HUES64 (cell line): ENCODE measurements at regions not wholly inside any gene's neighbourhood (a gene's known extent, or its start where the extent isn't known, plus 50 kb on each side); places are given as distances from the start of the nearest gene placed in this dataset.

Experiments
- H3K27ac ChIP-seq: 2 replicates; pipeline ENCODE4 v1.7.0; 2013; ENCODE audit warnings: low read depth, low read length, inconsistent platforms
- H3K27me3 ChIP-seq: 2 replicates; pipeline ENCODE4 v1.6.1; 2013; ENCODE audit warnings: mild to moderate bottlenecking, low read length; ENCODE audit not compliant: insufficient read depth
- H3K36me3 ChIP-seq: 2 replicates; pipeline ENCODE4 v1.6.1; 2013; ENCODE audit warnings: mild to moderate bottlenecking, low read length; ENCODE audit not compliant: insufficient read depth
- H3K4me1 ChIP-seq: 2 replicates; pipeline ENCODE4 v1.6.1; 2013; ENCODE audit warnings: mild to moderate bottlenecking, low read length, moderate library complexity; ENCODE audit not compliant: insufficient read depth
- H3K4me3 ChIP-seq: 2 replicates; pipeline ENCODE4 v1.5.1; 2013; ENCODE audit warnings: mild to moderate bottlenecking, low read length, moderate library complexity
- H3K9ac ChIP-seq: 2 replicates; pipeline ENCODE4 v1.6.1; 2013; ENCODE audit warnings: mild to moderate bottlenecking, low read depth, low read length
- H3K9me3 ChIP-seq: 2 replicates; pipeline ENCODE4 v1.6.1; 2013; ENCODE audit warnings: low read depth, low read length; ENCODE audit not compliant: insufficient read depth
- WGBS: fragments of 150-250, 120-280 bp; methylation state at CpG from one replicate; pipeline ENCODE4 v1.1.7; 2013; ENCODE audit warnings: missing lambda C conversion rate; 5-methylcytosine and 5-hydroxymethylcytosine counted together

- no peak overlapping the region for H3K4me3 ChIP-seq
- H3K27me3 ChIP-seq = no peaks in the 10 kb centered on the region
- peaks cover 10% of the 10 kb centered on the region for H3K4me1 ChIP-seq
- H3K27ac ChIP-seq = no peak overlapping the region
- WGBS = 82% methylated on average over 4 of the region's 4 CpGs
- no peaks in the 10 kb centered on the region for H3K36me3 ChIP-seq
- H3K9me3 ChIP-seq = no peaks in the 10 kb centered on the region
- no peak overlapping the region for H3K9ac ChIP-seq
Measured at GRCh38 chr15:35834216-35834830, 288.4 kb upstream of the DPH6 start.

GRCh38 chr15:35834866-35835265, 288.9 kb upstream of the DPH6 start:
- Histone ChIP-seq H3K9ac (no peak overlapping the region), H3K27ac (no peak overlapping the region), H3K36me3 (no peaks in the 10 kb centered on the region), H3K27me3 (no peaks in the 10 kb centered on the region), H3K9me3 (no peaks in the 10 kb centered on the region), H3K4me3 (no peak overlapping the region), H3K4me1 (peaks cover 10% of the 10 kb centered on the region)
- 100% methylated on average over 1 of the region's 2 CpGs for WGBS

- Histone ChIP-seq H3K27me3 (no peaks in the 10 kb centered on the region), H3K9ac (no peak overlapping the region), H3K36me3 (no peaks in the 10 kb centered on the region), H3K4me1 (peaks cover 10% of the 10 kb centered on the region), H3K9me3 (no peaks in the 10 kb centered on the region), H3K27ac (no peak overlapping the region), H3K4me3 (no peak overlapping the region)
- 72% methylated on average over 12 of the region's 12 CpGs for WGBS
Measured at GRCh38 chr15:35838424-35839111, 292.6 kb upstream of the DPH6 start.

- Histone ChIP-seq H3K36me3 (no peaks in the 10 kb centered on the region), H3K27me3 (no peaks in the 10 kb centered on the region), H3K4me3 (no peak overlapping the region), H3K9ac (no peak overlapping the region), H3K9me3 (no peaks in the 10 kb centered on the region), H3K4me1 (peaks cover 10% of the 10 kb centered on the region), H3K27ac (no peak overlapping the region)
- WGBS = 97% methylated on average over 3 of the region's 3 CpGs
Measured at GRCh38 chr15:35842631-35843030, 296.7 kb upstream of the DPH6 start.

- no peak overlapping the region for H3K4me3 ChIP-seq
- H3K27ac ChIP-seq = no peak overlapping the region
- H3K27me3 ChIP-seq = no peaks in the 10 kb centered on the region
- no peak overlapping the region for H3K9ac ChIP-seq
- no peaks in the 10 kb centered on the region for H3K36me3 ChIP-seq
- no peaks in the 10 kb centered on the region for H3K9me3 ChIP-seq
- H3K4me1 ChIP-seq = peaks cover 7% of the 10 kb centered on the region
- WGBS = 90% methylated on average over 2 of the region's 2 CpGs
Measured at GRCh38 chr15:35843498-35843897, 297.5 kb upstream of the DPH6 start.

- Histone ChIP-seq H3K9me3 (no peaks in the 10 kb centered on the region), H3K27ac (no peak overlapping the region), H3K4me3 (no peak overlapping the region), H3K9ac (no peak overlapping the region), H3K4me1 (no peaks in the 10 kb centered on the region), H3K27me3 (no peaks in the 10 kb centered on the region), H3K36me3 (no peaks in the 10 kb centered on the region)
- 96% methylated on average over 2 of the region's 2 CpGs for WGBS
Measured at GRCh38 chr15:35850284-35850683, 304.3 kb upstream of the DPH6 start.

GRCh38 chr15:35851491-35851890, 305.5 kb upstream of the DPH6 start:
- Histone ChIP-seq H3K36me3 (no peaks in the 10 kb centered on the region), H3K27me3 (no peaks in the 10 kb centered on the region), H3K9me3 (no peaks in the 10 kb centered on the region), H3K27ac (no peak overlapping the region), H3K9ac (no peak overlapping the region), H3K4me3 (no peak overlapping the region), H3K4me1 (no peaks in the 10 kb centered on the region)
- 96% methylated on average over 1 of the region's 1 CpG for WGBS

GRCh38 chr15:35852818-35853624, 307.1 kb upstream of the DPH6 start:
- Histone ChIP-seq H3K36me3 (no peaks in the 10 kb centered on the region), H3K4me3 (no peak overlapping the region), H3K27ac (no peak overlapping the region), H3K27me3 (no peaks in the 10 kb centered on the region), H3K9me3 (no peaks in the 10 kb centered on the region), H3K4me1 (peaks cover under 1% of the 10 kb centered on the region), H3K9ac (no peak overlapping the region)
- 93% methylated on average over 5 of the region's 6 CpGs for WGBS

- no peaks in the 10 kb centered on the region for H3K36me3 ChIP-seq
- H3K4me3 ChIP-seq = no peak overlapping the region
- H3K9ac ChIP-seq = no peak overlapping the region
- no peaks in the 10 kb centered on the region for H3K9me3 ChIP-seq
- WGBS = 94% methylated on average over 3 of the region's 3 CpGs
- no peak overlapping the region for H3K27ac ChIP-seq
- peaks cover 14% of the 10 kb centered on the region for H3K4me1 ChIP-seq
- no peaks in the 10 kb centered on the region for H3K27me3 ChIP-seq
Measured at GRCh38 chr15:35854316-35854715, 308.4 kb upstream of the DPH6 start.

GRCh38 chr15:35857567-35858226, 311.7 kb upstream of the DPH6 start:
- Histone ChIP-seq H3K9me3 (no peaks in the 10 kb centered on the region), H3K27ac (no peak overlapping the region), H3K9ac (no peak overlapping the region), H3K4me1 (peaks cover 16% of the 10 kb centered on the region), H3K27me3 (no peaks in the 10 kb centered on the region), H3K36me3 (no peaks in the 10 kb centered on the region), H3K4me3 (no peak overlapping the region)
- 98% methylated on average over 5 of the region's 6 CpGs for WGBS

- Histone ChIP-seq H3K36me3 (no peaks in the 10 kb centered on the region), H3K4me1 (peaks cover 16% of the 10 kb centered on the region), H3K9ac (no peak overlapping the region), H3K4me3 (no peak overlapping the region), H3K27me3 (no peaks in the 10 kb centered on the region), H3K9me3 (no peaks in the 10 kb centered on the region), H3K27ac (peak overlapping the region; percentile 44; the same call in 1 of the 2 replicates)
- WGBS = 52% methylated on average over 2 of the region's 3 CpGs
Measured at GRCh38 chr15:35858707-35859106, 312.7 kb upstream of the DPH6 start.
